HG02852 (cell line): ENCODE measurements at regions not wholly inside any gene's neighbourhood (a gene's known extent, or its start where the extent isn't known, plus 50 kb on each side); places are given as distances from the start of the nearest gene placed in this dataset.
"Not testable (repeated sequence)": the region's sequence is repeated elsewhere in the genome, so short reads cannot be mapped to it uniquely, and the experiment has no call there.

ENCODE experiments used
- ATAC-seq: cut with Tn5 transposase; IDR thresholded peaks from one replicate; pipeline ENCODE4 v1.9.1; 2021; ENCODE audit warnings: mild to moderate bottlenecking, moderate library complexity; ENCODE audit not compliant: unreplicated experiment

GRCh38 chr15:81901319-81901718 lies 144.5 kb downstream of the MEX3B start:
- no peak for ATAC-seq

GRCh38 chr15:81899730-81900129 lies 146.1 kb downstream of the MEX3B start:
- ATAC-seq = no peak

- ATAC-seq = no peak
Measured at GRCh38 chr15:81899024-81899423, 146.8 kb downstream of the MEX3B start.

GRCh38 chr15:81897057-81897677 lies 148.7 kb downstream of the MEX3B start:
- no peak for ATAC-seq

- ATAC-seq = no peak
Measured at GRCh38 chr15:81896356-81896755, 149.5 kb downstream of the MEX3B start.

GRCh38 chr15:81895723-81896122 lies 150.1 kb downstream of the MEX3B start:
- no peak for ATAC-seq

GRCh38 chr15:81894061-81894460 lies 151.8 kb downstream of the MEX3B start:
- no peak for ATAC-seq

GRCh38 chr15:81893182-81893835 lies 152.5 kb downstream of the MEX3B start:
- ATAC-seq = no peak

GRCh38 chr15:81890496-81890895 lies 155.3 kb downstream of the MEX3B start:
- no peak for ATAC-seq

- no peak for ATAC-seq
Measured at GRCh38 chr15:81889485-81889881, 156.3 kb downstream of the MEX3B start.

GRCh38 chr15:81888748-81889484 lies 156.9 kb downstream of the MEX3B start:
- ATAC-seq = no peak

- no peak for ATAC-seq
Measured at GRCh38 chr15:81887912-81888311, 157.9 kb downstream of the MEX3B start.

GRCh38 chr15:81887188-81887587 lies 158.6 kb downstream of the MEX3B start:
- not testable (repeated sequence) for ATAC-seq

GRCh38 chr15:81886591-81886990 lies 159.2 kb downstream of the MEX3B start:
- ATAC-seq = no peak

GRCh38 chr15:81886080-81886479 lies 159.7 kb downstream of the MEX3B start:
- no peak for ATAC-seq

- no peak for ATAC-seq
Measured at GRCh38 chr15:81885135-81885534, 160.7 kb downstream of the MEX3B start.

GRCh38 chr15:81882504-81882903 lies 163.3 kb downstream of the MEX3B start:
- no peak for ATAC-seq

GRCh38 chr15:81880833-81881232 lies 165.0 kb downstream of the MEX3B start:
- ATAC-seq = no peak

GRCh38 chr15:81880314-81880713 lies 165.5 kb downstream of the MEX3B start:
- no peak for ATAC-seq

GRCh38 chr15:81875717-81876116 lies 170.1 kb downstream of the MEX3B start:
- ATAC-seq = not testable (repeated sequence)

GRCh38 chr15:81870746-81871106 lies 175.1 kb downstream of the MEX3B start:
- ATAC-seq = not testable (repeated sequence)
